Medulla oblongata (tissue), 1 donor: ENCODE measurements at regions not wholly inside any gene's neighbourhood (a gene's known extent, or its start where the extent isn't known, plus 50 kb on each side); places are given as distances from the start of the nearest gene placed in this dataset.
"Not testable (repeated sequence)": the region's sequence is repeated elsewhere in the genome, so short reads cannot be mapped to it uniquely, and the experiment has no call there.

Experiments
- DNase-seq: peaks from one replicate; pipeline ENCODE4 v3.0.0-alpha.2; 2015; ENCODE audit errors: extremely low spot score

- no peak for DNase-seq
These were observed 504.0 kb downstream of the PLCL1 start for GRCh38 chr2:198308368-198308767.

GRCh38 chr2:198307093-198307492, 502.7 kb downstream of the PLCL1 start:
- no peak for DNase-seq

GRCh38 chr2:198304859-198305258, 500.5 kb downstream of the PLCL1 start:
- no peak for DNase-seq

- DNase-seq: no peak
These were observed 493.0 kb downstream of the PLCL1 start for GRCh38 chr2:198297350-198297749.

- peak; percentile 90 for DNase-seq
These were observed 492.4 kb downstream of the PLCL1 start for GRCh38 chr2:198296665-198297308.

GRCh38 chr2:198293281-198293680, 488.9 kb downstream of the PLCL1 start:
- no peak for DNase-seq

GRCh38 chr2:198289811-198290210, 485.4 kb downstream of the PLCL1 start:
- DNase-seq: no peak

- DNase-seq: no peak
These were observed 483.3 kb downstream of the PLCL1 start for GRCh38 chr2:198287706-198288105.

- DNase-seq: no peak
These were observed 480.8 kb downstream of the PLCL1 start for GRCh38 chr2:198285216-198285615.

GRCh38 chr2:198283146-198283545, 478.8 kb downstream of the PLCL1 start:
- DNase-seq: no peak

GRCh38 chr2:198282061-198282460, 477.7 kb downstream of the PLCL1 start:
- DNase-seq: no peak

GRCh38 chr2:198280145-198280544, 475.8 kb downstream of the PLCL1 start:
- no peak for DNase-seq

GRCh38 chr2:198279026-198279425, 474.6 kb downstream of the PLCL1 start:
- DNase-seq: no peak

GRCh38 chr2:198277181-198277580, 472.8 kb downstream of the PLCL1 start:
- DNase-seq: no peak

GRCh38 chr2:198273660-198274059, 469.3 kb downstream of the PLCL1 start:
- DNase-seq: peak; percentile 40

GRCh38 chr2:198270157-198270556, 465.8 kb downstream of the PLCL1 start:
- DNase-seq: not testable (repeated sequence)

GRCh38 chr2:198268519-198268918, 464.1 kb downstream of the PLCL1 start:
- no peak for DNase-seq

- peak; percentile 17 for DNase-seq
These were observed 455.1 kb downstream of the PLCL1 start for GRCh38 chr2:198259496-198259895.

- DNase-seq: peak; percentile 21
These were observed 450.2 kb downstream of the PLCL1 start for GRCh38 chr2:198254536-198255090.

- no peak for DNase-seq
These were observed 449.6 kb downstream of the PLCL1 start for GRCh38 chr2:198253995-198254394.

GRCh38 chr2:198252472-198252871, 448.1 kb downstream of the PLCL1 start:
- no peak for DNase-seq

- DNase-seq: no peak
These were observed 437.7 kb downstream of the PLCL1 start for GRCh38 chr2:198242093-198242492.

- no peak for DNase-seq
These were observed 434.0 kb downstream of the PLCL1 start for GRCh38 chr2:198238429-198238828.

- DNase-seq: no peak
These were observed 431.9 kb downstream of the PLCL1 start for GRCh38 chr2:198236338-198236737.
